Stimulated activated CD8-positive, alpha-beta memory T cell treated with anti-CD3 and anti-CD28 coated beads, Interleukin-12 subunit alpha, Interleukin-12 subunit beta, amount 100 ng/mL, for 24 hours (primary cell): ENCODE measurements at regions not wholly inside any gene's neighbourhood (a gene's known extent, or its start where the extent isn't known, plus 50 kb on each side); places are given as distances from the start of the nearest gene placed in this dataset.
"Not testable (repeated sequence)": the region's sequence is repeated elsewhere in the genome, so short reads cannot be mapped to it uniquely, and the experiment has no call there.

Source experiments
- DNase-seq: peaks from one replicate; pipeline ENCODE4 v3.0.0-alpha.2; 2020; ENCODE audit errors: extremely low read depth

- no peak for DNase-seq
Measured at GRCh38 chr6:141095308-141095707, 1037.4 kb upstream of the GJE1 start.

- no peak for DNase-seq
Measured at GRCh38 chr6:141088171-141088570, 1044.6 kb upstream of the GJE1 start.

GRCh38 chr6:141077355-141078333 is 1055.1 kb upstream of the GJE1 start:
- no peak for DNase-seq

GRCh38 chr6:141057761-141058160 is 1075.0 kb upstream of the GJE1 start:
- no peak for DNase-seq

- no peak for DNase-seq
Measured at GRCh38 chr6:141056945-141057625, 1075.6 kb upstream of the GJE1 start.

- no peak for DNase-seq
Measured at GRCh38 chr6:141050471-141050870, 1082.3 kb upstream of the GJE1 start.

GRCh38 chr6:141048451-141048850 is 1084.3 kb upstream of the GJE1 start:
- no peak for DNase-seq

GRCh38 chr6:141046496-141046895 is 1086.2 kb upstream of the GJE1 start:
- DNase-seq: not testable (repeated sequence)

- no peak for DNase-seq
Measured at GRCh38 chr6:141041596-141042087, 1091.1 kb upstream of the GJE1 start.

- DNase-seq: no peak
Measured at GRCh38 chr6:141035312-141036200, 1097.2 kb upstream of the GJE1 start.

GRCh38 chr6:141033101-141033500 is 1099.6 kb upstream of the GJE1 start:
- DNase-seq: no peak

GRCh38 chr6:141029908-141030307 is 1102.8 kb upstream of the GJE1 start:
- DNase-seq: no peak

- DNase-seq: no peak
Measured at GRCh38 chr6:141028791-141029280, 1103.9 kb upstream of the GJE1 start.

GRCh38 chr6:141026504-141026903 is 1106.2 kb upstream of the GJE1 start:
- no peak for DNase-seq

GRCh38 chr6:141024526-141024925 is 1108.2 kb upstream of the GJE1 start:
- DNase-seq: no peak

- no peak for DNase-seq
Measured at GRCh38 chr6:141017941-141018340, 1114.8 kb upstream of the GJE1 start.

GRCh38 chr6:141000917-141001316 is 1131.8 kb upstream of the GJE1 start:
- DNase-seq: no peak

GRCh38 chr6:140993515-140993914 is 1139.2 kb upstream of the GJE1 start:
- DNase-seq: no peak

- no peak for DNase-seq
Measured at GRCh38 chr6:140992678-140993077, 1140.0 kb upstream of the GJE1 start.

GRCh38 chr6:140988780-140989179 is 1143.9 kb upstream of the GJE1 start:
- no peak for DNase-seq

- DNase-seq: no peak
Measured at GRCh38 chr6:140987364-140988155, 1145.2 kb upstream of the GJE1 start.
